H9 (cell line): ENCODE measurements at regions not wholly inside any gene's neighbourhood (a gene's known extent, or its start where the extent isn't known, plus 50 kb on each side); places are given as distances from the start of the nearest gene placed in this dataset.

ENCODE experiments used
- DNase-seq: peaks from one replicate; pipeline ENCODE4 v3.0.0-alpha.2; 2017
- H2AFZ ChIP-seq: one replicate; pipeline ENCODE4 v1.6.1; 2013; ENCODE audit warnings: mild to moderate bottlenecking, low read length, control low read depth, moderate library complexity
- H2AK5ac ChIP-seq: 2 replicates; pipeline ENCODE4 v1.6.1; 2013; ENCODE audit warnings: low read length, control low read depth, mixed read lengths; ENCODE audit not compliant: insufficient read length
- H2BK120ac ChIP-seq: one replicate; pipeline ENCODE4 v1.6.1; 2013; ENCODE audit warnings: low read depth, mild to moderate bottlenecking, low read length, control low read depth, inconsistent platforms; ENCODE audit not compliant: poor library complexity, severe bottlenecking
- H2BK12ac ChIP-seq: 2 replicates; pipeline ENCODE4 v1.6.1; 2013; ENCODE audit warnings: low read length, control low read depth, mixed read lengths, low read depth; ENCODE audit not compliant: insufficient read length
- H2BK15ac ChIP-seq: 2 replicates; pipeline ENCODE4 v1.6.1; 2013; ENCODE audit warnings: low read depth, low read length, control low read depth
- H2BK20ac ChIP-seq: one replicate; pipeline ENCODE4 v1.6.1; 2013; ENCODE audit warnings: low read depth, mild to moderate bottlenecking, low read length, control low read depth, inconsistent platforms; ENCODE audit not compliant: poor library complexity, severe bottlenecking
- H2BK5ac ChIP-seq: 2 replicates; pipeline ENCODE4 v1.6.1; 2013; ENCODE audit warnings: low read length, control low read depth, mixed read lengths; ENCODE audit not compliant: insufficient read length
- H3K14ac ChIP-seq: 2 replicates; pipeline ENCODE4 v1.6.1; 2013; ENCODE audit warnings: low read length, control low read depth; ENCODE audit not compliant: insufficient read depth
- H3K18ac ChIP-seq: 2 replicates; pipeline ENCODE4 v1.6.1; 2013; ENCODE audit warnings: low read depth, mild to moderate bottlenecking, mixed read lengths, low read length, control low read depth; ENCODE audit not compliant: insufficient read length
- H3K23ac ChIP-seq: 2 replicates; pipeline ENCODE4 v1.6.1; 2013; ENCODE audit warnings: low read length, control low read depth, mixed read lengths, low read depth; ENCODE audit not compliant: insufficient read length
- H3K23me2 ChIP-seq: 2 replicates; pipeline ENCODE4 v1.6.1; 2013; ENCODE audit warnings: low read depth, mild to moderate bottlenecking, mixed read lengths, low read length, control low read depth; ENCODE audit not compliant: insufficient read length, poor library complexity, severe bottlenecking
- H3K27ac ChIP-seq: 2 replicates; pipeline ENCODE4 v1.5.1; 2013; ENCODE audit warnings: low read length, control low read depth, mixed read lengths, low read depth; ENCODE audit not compliant: insufficient read length
- H3K27me3 ChIP-seq: 2 replicates; pipeline ENCODE4 v1.6.1; 2013; ENCODE audit warnings: low read length, control low read depth, inconsistent platforms; ENCODE audit not compliant: insufficient read depth
- H3K4ac ChIP-seq: 2 replicates; pipeline ENCODE4 v1.6.1; 2013; ENCODE audit warnings: low read depth, mild to moderate bottlenecking, control low read depth, inconsistent platforms, low read length, moderate library complexity
- H3K4me1 ChIP-seq: 2 replicates; pipeline ENCODE4 v1.6.1; 2013; ENCODE audit warnings: low read length, control low read depth, inconsistent platforms; ENCODE audit not compliant: insufficient read depth
- H3K4me2 ChIP-seq: 2 replicates; pipeline ENCODE4 v1.6.1; 2013; ENCODE audit warnings: low read length, control low read depth, mixed read lengths; ENCODE audit not compliant: insufficient read length, insufficient read depth
- H3K56ac ChIP-seq: 2 replicates; pipeline ENCODE4 v1.6.1; 2013; ENCODE audit warnings: low read depth, mild to moderate bottlenecking, mixed read lengths, low read length, control low read depth; ENCODE audit not compliant: insufficient read length
- H3K79me1 ChIP-seq: 2 replicates; pipeline ENCODE4 v1.6.1; 2013; ENCODE audit warnings: low read depth, mild to moderate bottlenecking, moderate library complexity, low read length, control low read depth, inconsistent platforms; ENCODE audit not compliant: insufficient read depth, poor library complexity, severe bottlenecking
- H3K79me2 ChIP-seq: 2 replicates; pipeline ENCODE4 v1.6.1; 2013; ENCODE audit warnings: low read length, control low read depth, inconsistent platforms; ENCODE audit not compliant: insufficient read depth
- H3K9ac ChIP-seq: 2 replicates; pipeline ENCODE4 v1.6.1; 2013; ENCODE audit warnings: low read length, control low read depth, mixed read lengths; ENCODE audit not compliant: insufficient read length; ENCODE audit errors: extremely low read depth
- H3K9me3 ChIP-seq: one replicate; pipeline ENCODE4 v1.6.1; 2013; ENCODE audit warnings: low read depth, low read length, inconsistent platforms; ENCODE audit not compliant: control insufficient read depth
- H3T11ph ChIP-seq: one replicate; pipeline ENCODE4 v1.6.1; 2013; ENCODE audit warnings: mild to moderate bottlenecking, low read length, control low read depth, inconsistent platforms
- H4K20me1 ChIP-seq: one replicate; pipeline ENCODE4 v1.6.1; 2013; ENCODE audit not compliant: control insufficient read depth, insufficient read length, insufficient read depth
- H4K5ac ChIP-seq: 2 replicates; pipeline ENCODE4 v1.6.1; 2013; ENCODE audit warnings: low read depth, mild to moderate bottlenecking, mixed read lengths, low read length, control low read depth; ENCODE audit not compliant: insufficient read length
- H4K8ac ChIP-seq: replicated peaks from 2 replicates; pipeline ENCODE4 v1.6.1; 2013; ENCODE audit warnings: low read length, control low read depth, mixed read lengths, low read depth; ENCODE audit not compliant: insufficient read length
- H4K91ac ChIP-seq: 2 replicates; pipeline ENCODE4 v1.6.1; 2013; ENCODE audit warnings: low read depth, mild to moderate bottlenecking, moderate library complexity, mixed read lengths, low read length, control low read depth; ENCODE audit not compliant: insufficient read length
- H3K27ac Mint-ChIP-seq, 3 experiments: 2 replicates in 2 of 3; 3 replicates in 1 of 3; pipeline ENCODE4 v1.8.0; 2020 to 2021; ENCODE audit warnings: mixed read lengths in 3 of 3, mild to moderate bottlenecking in 1 of 3, moderate library complexity in 1 of 3
- H3K27me3 Mint-ChIP-seq: 2 replicates; pipeline ENCODE4 v1.8.0; 2021; ENCODE audit warnings: low read depth, mild to moderate bottlenecking, moderate library complexity, mixed read lengths
- H3K36me3 Mint-ChIP-seq, 3 experiments: 2 replicates in 2 of 3; 3 replicates in 1 of 3; pipeline ENCODE4 v1.8.0; 2020 to 2021; ENCODE audit warnings: low read depth in 3 of 3, mixed read lengths in 3 of 3; ENCODE audit not compliant: insufficient read depth in 1 of 3
- H3K4me1 Mint-ChIP-seq, 2 experiments: 2 replicates each; pipeline ENCODE4 v1.8.0; 2020; ENCODE audit warnings: mixed read lengths in 2 of 2
- H3K4me3 Mint-ChIP-seq, 2 experiments: 2 replicates in 1 of 2; 3 replicates in 1 of 2; pipeline ENCODE4 v1.8.0; 2020 to 2021; ENCODE audit warnings: mild to moderate bottlenecking in 2 of 2, mixed read lengths in 2 of 2, moderate library complexity in 1 of 2
- H3K9me3 Mint-ChIP-seq, 2 experiments: 2 replicates in 1 of 2; 3 replicates in 1 of 2; pipeline ENCODE4 v1.8.0; 2020; ENCODE audit warnings: mild to moderate bottlenecking in 2 of 2, mixed read lengths in 2 of 2, moderate library complexity in 1 of 2
- WGBS: extraction: QIAGEN DNeasy Blood & Tissue Kit; methylation state at CpG from one replicate; pipeline ENCODE4 v1.1.7; 2013; ENCODE audit warnings: missing lambda C conversion rate, low lambda C conversion rate, mixed read lengths; ENCODE audit not compliant: insufficient read length; ENCODE audit errors: extremely low coverage; 5-methylcytosine and 5-hydroxymethylcytosine counted together
- TF ChIP-seq, protein P1 (sequence below): fragments of 200-600 bp; sonication (generic); conservative IDR thresholded peaks from 3 replicates; pipeline ENCODE4 v1.8.0; 2021; ENCODE audit warnings: antibody characterized with exemption, mild to moderate bottlenecking

DNA sequence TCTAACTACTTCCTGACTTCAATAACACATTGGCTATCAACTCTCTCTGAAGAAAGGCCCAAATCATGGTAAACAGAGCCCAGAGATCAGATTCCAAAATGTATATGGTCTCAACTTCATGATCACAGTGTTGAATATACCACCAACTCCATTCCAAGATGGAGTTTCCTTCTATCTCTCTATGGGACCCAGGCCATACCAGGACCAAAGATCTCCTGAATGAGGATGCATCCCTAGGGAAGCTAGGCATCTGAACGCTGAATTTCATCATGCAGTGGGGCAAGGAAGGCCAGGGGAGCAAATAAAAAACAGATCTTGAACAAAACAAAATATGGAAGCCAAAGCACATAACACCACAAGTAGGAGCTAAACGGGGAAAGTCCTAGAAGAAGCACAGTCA, 320.7 kb upstream of the PKDCC start:
- Histone ChIP-seq H2AK5ac (no peak overlapping the region), H2BK12ac (no peak overlapping the region), H2BK20ac (no peak overlapping the region), H3K14ac (no peak overlapping the region), H2BK15ac (no peak overlapping the region), H3K79me2 (no peaks in the 10 kb centered on the region), H2BK120ac (no peak overlapping the region), H3K79me1 (no peaks in the 10 kb centered on the region), H3K23ac (no peak overlapping the region), H3K23me2 (no peaks in the 10 kb centered on the region), H4K8ac (no peak overlapping the region), H4K91ac (no peak overlapping the region), H3K4ac (no peak overlapping the region), H3K4me2 (no peak overlapping the region), H3K56ac (no peak overlapping the region), H2BK5ac (no peak overlapping the region), H3K9ac (no peak overlapping the region), H4K20me1 (no peaks in the 10 kb centered on the region), H3T11ph (no peak overlapping the region), H2AFZ (no peak overlapping the region), H3K9me3 (no peaks in the 10 kb centered on the region), H3K18ac (no peak overlapping the region), H3K4me1 (no peaks in the 10 kb centered on the region; the same call in 1 of the 2 replicates), H3K27ac (no peak overlapping the region), H4K5ac (no peak overlapping the region), H3K27me3 (no peaks in the 10 kb centered on the region)
- TF ChIP-seq, protein P1, sequence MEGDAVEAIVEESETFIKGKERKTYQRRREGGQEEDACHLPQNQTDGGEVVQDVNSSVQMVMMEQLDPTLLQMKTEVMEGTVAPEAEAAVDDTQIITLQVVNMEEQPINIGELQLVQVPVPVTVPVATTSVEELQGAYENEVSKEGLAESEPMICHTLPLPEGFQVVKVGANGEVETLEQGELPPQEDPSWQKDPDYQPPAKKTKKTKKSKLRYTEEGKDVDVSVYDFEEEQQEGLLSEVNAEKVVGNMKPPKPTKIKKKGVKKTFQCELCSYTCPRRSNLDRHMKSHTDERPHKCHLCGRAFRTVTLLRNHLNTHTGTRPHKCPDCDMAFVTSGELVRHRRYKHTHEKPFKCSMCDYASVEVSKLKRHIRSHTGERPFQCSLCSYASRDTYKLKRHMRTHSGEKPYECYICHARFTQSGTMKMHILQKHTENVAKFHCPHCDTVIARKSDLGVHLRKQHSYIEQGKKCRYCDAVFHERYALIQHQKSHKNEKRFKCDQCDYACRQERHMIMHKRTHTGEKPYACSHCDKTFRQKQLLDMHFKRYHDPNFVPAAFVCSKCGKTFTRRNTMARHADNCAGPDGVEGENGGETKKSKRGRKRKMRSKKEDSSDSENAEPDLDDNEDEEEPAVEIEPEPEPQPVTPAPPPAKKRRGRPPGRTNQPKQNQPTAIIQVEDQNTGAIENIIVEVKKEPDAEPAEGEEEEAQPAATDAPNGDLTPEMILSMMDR = no peak
- no peaks in the 10 kb centered on the region for H3K9me3 Mint-ChIP-seq
- no CpG with 5 or more reads among the region's 2 CpGs for WGBS
- peaks cover 11 to 19% of the 10 kb centered on the region in 2 experiments for H3K4me1 Mint-ChIP-seq
- no peak overlapping the region for H3K4me3 Mint-ChIP-seq
- DNase-seq = no peak
- no peak overlapping the region for H3K27ac Mint-ChIP-seq
- no peaks in the 10 kb centered on the region for H3K36me3 Mint-ChIP-seq
- H3K27me3 Mint-ChIP-seq = no peaks in the 10 kb centered on the region
